Activated T-cell treated with anti-CD3 and anti-CD28 coated beads, Interleukin-2, amount 50 U/mL, for 72 hours (primary cell): ENCODE measurements at regions not wholly inside any gene's neighbourhood (a gene's known extent, or its start where the extent isn't known, plus 50 kb on each side); places are given as distances from the start of the nearest gene placed in this dataset.
"Not testable (repeated sequence)": the region's sequence is repeated elsewhere in the genome, so short reads cannot be mapped to it uniquely, and the experiment has no call there.

Experiments used
- ATAC-seq, 2 donors: fragments of 150-1000 bp; cut with Tn5 transposase; replicated peaks in 1 of 2; 2 replicates each; pipeline ENCODE4 v1.10.0; 2021; ENCODE audit warnings: moderate library complexity in 2 of 2, mild to moderate bottlenecking in 1 of 2
- DNase-seq, 2 donors: peaks; one replicate each; pipeline ENCODE4 v3.0.0; 2021 to 2022; ENCODE audit warnings: mixed read lengths in 1 of 2
- H3K27ac Mint-ChIP-seq: one replicate; pipeline ENCODE4 v1.8.0; 2022; ENCODE audit warnings: mild to moderate bottlenecking, moderate library complexity, mixed read lengths
- H3K27me3 Mint-ChIP-seq: one replicate; pipeline ENCODE4 v1.8.0; 2022; ENCODE audit warnings: low read depth, mixed read lengths
- H3K36me3 Mint-ChIP-seq, 2 donors: one replicate each; pipeline ENCODE4 v1.8.0; 2022; ENCODE audit warnings: mixed read lengths in 2 of 2, mild to moderate bottlenecking in 1 of 2; ENCODE audit not compliant: insufficient read depth in 2 of 2
- H3K4me1 Mint-ChIP-seq: one replicate; pipeline ENCODE4 v1.8.0; 2022; ENCODE audit warnings: low read depth, mixed read lengths
- H3K4me3 Mint-ChIP-seq, 2 donors: one replicate each; pipeline ENCODE4 v1.8.0; 2022; ENCODE audit warnings: mild to moderate bottlenecking in 2 of 2, mixed read lengths in 2 of 2, moderate library complexity in 2 of 2
- H3K9me3 Mint-ChIP-seq, 2 donors: one replicate each; pipeline ENCODE4 v1.8.0; 2022; ENCODE audit warnings: mixed read lengths in 2 of 2

DNA sequence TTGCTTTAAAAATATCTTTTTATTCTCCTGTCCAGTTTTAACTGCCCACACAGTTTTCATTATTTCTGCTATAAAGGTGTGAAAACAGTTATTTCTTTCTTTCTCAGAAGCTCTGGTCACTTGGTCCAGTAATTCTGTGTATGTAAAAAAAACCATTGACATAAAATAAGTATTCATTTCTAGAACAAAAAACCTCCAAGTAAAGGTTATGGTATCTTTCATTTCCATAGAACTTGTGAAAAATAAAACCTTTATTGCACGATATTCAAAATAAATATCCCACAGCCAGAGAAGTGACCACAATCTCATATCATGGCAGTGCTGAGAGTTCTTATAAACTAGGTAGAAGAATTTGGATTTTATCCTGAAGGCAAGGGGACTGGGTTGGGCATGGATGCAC, 96.9 kb upstream of the TNFSF4 start:
- Mint-ChIP-seq H3K27ac (no peak overlapping the region), H3K36me3 (peaks cover 2 to 5% of the 10 kb centered on the region in 2 donors), H3K27me3 (peaks cover 40% of the 10 kb centered on the region), H3K4me3 (no peak overlapping the region), H3K4me1 (peaks cover 18% of the 10 kb centered on the region), H3K9me3 (no peaks in the 10 kb centered on the region)
- DNase-seq (no peak), ATAC-seq (no peak)

- Mint-ChIP-seq H3K9me3 (no peaks in the 10 kb centered on the region), H3K4me1 (peaks cover 11% of the 10 kb centered on the region), H3K36me3 (peaks cover 2 to 7% of the 10 kb centered on the region in 2 donors), H3K27ac (no peak overlapping the region), H3K4me3 (no peak overlapping the region), H3K27me3 (peaks cover 33% of the 10 kb centered on the region)
- no peak for ATAC-seq
- DNase-seq: no peak
Measured at GRCh38 chr1:173304529-173305227, 97.5 kb upstream of the TNFSF4 start.

GRCh38 chr1:173307845-173308244, 100.7 kb upstream of the TNFSF4 start:
- Mint-ChIP-seq H3K4me1 (no peaks in the 10 kb centered on the region), H3K27ac (no peak overlapping the region), H3K9me3 (peaks cover 1 to 2% of the 10 kb centered on the region in 2 donors), H3K27me3 (peaks cover 11% of the 10 kb centered on the region), H3K4me3 (no peak overlapping the region), H3K36me3 (peaks cover 4 to 11% of the 10 kb centered on the region in 2 donors)
- DNase-seq: no peak
- ATAC-seq: no peak

DNA sequence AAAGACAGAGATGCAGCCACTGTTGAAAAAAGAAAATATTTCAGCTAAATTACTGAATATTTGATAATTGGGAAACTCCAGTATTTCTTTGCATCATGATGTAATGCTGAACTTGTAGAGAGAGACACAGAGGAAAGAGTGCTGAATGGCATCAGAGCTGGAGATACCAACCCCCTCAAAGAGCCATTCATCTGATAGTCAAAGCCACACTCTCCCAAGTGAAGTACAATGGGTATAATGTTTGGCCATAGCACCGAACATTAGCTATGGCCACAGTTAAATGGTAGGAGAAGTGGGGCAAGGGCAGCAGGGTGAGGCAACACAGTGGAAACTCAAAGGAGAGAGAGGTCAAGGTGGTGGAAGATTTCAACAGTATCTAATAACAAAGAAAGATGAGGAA, 107.5 kb upstream of the TNFSF4 start:
- Mint-ChIP-seq H3K9me3 (peaks cover 1 to 2% of the 10 kb centered on the region in 2 donors), H3K4me3 (no peak overlapping the region), H3K36me3 (peaks cover 4% of the 10 kb centered on the region in 2 donors), H3K27me3 (no peaks in the 10 kb centered on the region), H3K27ac (no peak overlapping the region), H3K4me1 (peaks cover 5% of the 10 kb centered on the region)
- DNase-seq: no peak
- no peak for ATAC-seq

- H3K4me1 Mint-ChIP-seq: peaks cover 5% of the 10 kb centered on the region
- H3K9me3 Mint-ChIP-seq: peaks cover 1 to 2% of the 10 kb centered on the region in 2 donors
- ATAC-seq (no peak), DNase-seq (no peak)
- no peak overlapping the region for H3K27ac Mint-ChIP-seq
- H3K27me3 Mint-ChIP-seq: no peaks in the 10 kb centered on the region
- no peak overlapping the region for H3K4me3 Mint-ChIP-seq
- peaks cover 0 to 1% of the 10 kb centered on the region in 2 donors for H3K36me3 Mint-ChIP-seq
Measured at GRCh38 chr1:173315296-173315695, 108.2 kb upstream of the TNFSF4 start.

DNA sequence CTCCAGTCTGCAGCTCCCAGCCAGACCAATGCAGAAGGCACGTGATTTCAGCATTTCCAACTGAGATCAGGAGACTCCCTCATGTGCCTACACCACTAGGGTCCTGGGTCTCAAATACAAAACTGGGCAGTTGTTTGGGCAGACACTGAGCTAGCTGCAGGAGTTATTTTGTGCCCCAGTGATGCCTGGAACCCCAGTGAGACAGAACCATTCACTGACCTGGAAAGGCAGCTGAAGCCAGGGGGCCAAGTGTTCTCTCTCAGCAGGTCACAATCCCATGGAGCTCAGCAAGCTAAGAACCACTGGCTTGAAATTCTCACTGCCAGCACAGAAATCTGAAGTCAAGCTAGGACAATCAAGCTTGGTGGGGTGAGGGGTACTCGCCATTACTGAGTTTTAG, 111.7 kb upstream of the TNFSF4 start:
- DNase-seq (no peak), ATAC-seq (no peak)
- Mint-ChIP-seq H3K27me3 (no peaks in the 10 kb centered on the region), H3K36me3 (peaks cover 10 to 12% of the 10 kb centered on the region in 2 donors), H3K4me1 (peaks cover 5% of the 10 kb centered on the region), H3K27ac (no peak overlapping the region), H3K4me3 (no peak overlapping the region), H3K9me3 (peaks cover 2 to 5% of the 10 kb centered on the region in 2 donors)

DNA sequence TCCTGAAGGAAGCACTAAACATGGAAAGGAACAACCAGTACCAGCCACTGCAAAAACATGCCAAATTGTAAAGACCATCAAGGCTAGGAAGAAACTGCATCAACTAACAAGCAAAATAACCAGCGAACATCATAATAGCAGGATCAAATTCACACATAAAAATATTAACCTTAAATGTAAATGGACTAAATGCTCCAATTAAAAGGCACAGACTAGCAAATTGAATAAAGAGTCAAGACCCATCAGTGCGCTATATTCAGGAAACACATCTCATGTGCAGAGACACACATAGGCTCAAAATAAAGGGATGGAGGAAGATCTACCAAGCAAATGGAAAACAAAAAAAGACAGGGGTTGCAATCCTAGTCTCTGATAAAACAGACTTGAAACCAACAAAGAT, 117.2 kb upstream of the TNFSF4 start:
- not testable (repeated sequence) for H3K4me1 Mint-ChIP-seq, H3K4me3 Mint-ChIP-seq, H3K9me3 Mint-ChIP-seq, DNase-seq, H3K27me3 Mint-ChIP-seq, ATAC-seq, H3K27ac Mint-ChIP-seq
- H3K36me3 Mint-ChIP-seq: peaks cover 15 to 16% of the 10 kb centered on the region in 2 donors

DNA sequence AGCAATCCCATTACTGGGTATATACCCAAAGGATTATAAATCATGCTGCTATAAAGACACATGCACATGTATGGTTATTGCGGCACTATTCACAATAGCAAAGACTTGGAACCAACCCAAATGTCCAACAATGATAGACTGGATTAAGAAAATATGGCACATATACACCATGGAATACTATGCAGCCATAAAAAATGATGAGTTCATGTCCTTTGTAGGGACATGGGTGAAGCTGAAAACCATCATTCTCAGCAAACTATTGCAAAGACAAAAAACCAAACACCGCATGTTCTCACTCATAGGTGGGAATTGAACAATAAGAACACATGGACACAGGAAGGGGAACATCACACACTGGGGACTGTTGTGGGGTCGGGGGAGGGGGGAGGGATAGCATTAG, 120.9 kb upstream of the TNFSF4 start:
- DNase-seq, H3K9me3 Mint-ChIP-seq, H3K27me3 Mint-ChIP-seq, H3K27ac Mint-ChIP-seq, ATAC-seq, H3K4me3 Mint-ChIP-seq: not testable (repeated sequence)
- Mint-ChIP-seq H3K36me3 (peaks cover 9 to 10% of the 10 kb centered on the region in 2 donors), H3K4me1 (peaks cover 16% of the 10 kb centered on the region)

DNA sequence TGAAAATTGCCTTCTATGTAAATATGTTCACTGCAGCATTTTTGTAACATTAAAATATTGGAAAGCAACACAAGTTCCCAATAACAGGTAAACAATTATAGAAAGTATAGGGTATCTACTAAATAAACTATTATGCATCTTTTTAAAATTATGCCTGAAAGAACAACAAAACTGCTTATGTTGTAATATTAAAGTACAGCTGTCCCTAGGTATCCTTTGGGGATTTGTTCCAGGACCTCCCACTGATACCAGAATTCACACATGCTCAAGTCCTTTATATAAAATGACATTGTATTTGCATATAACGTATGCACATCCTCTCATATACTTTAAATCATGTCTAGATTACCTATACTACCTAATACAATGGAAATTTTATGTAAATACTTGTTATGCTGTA, 121.8 kb upstream of the TNFSF4 start:
- no peak for ATAC-seq
- Mint-ChIP-seq H3K36me3 (peaks cover 3 to 4% of the 10 kb centered on the region in 2 donors), H3K27ac (no peak overlapping the region), H3K9me3 (peaks cover 3% of the 10 kb centered on the region in 2 donors), H3K4me3 (no peak overlapping the region), H3K27me3 (no peaks in the 10 kb centered on the region), H3K4me1 (peaks cover 23% of the 10 kb centered on the region)
- no peak for DNase-seq

- no peaks in the 10 kb centered on the region for H3K27me3 Mint-ChIP-seq
- H3K9me3 Mint-ChIP-seq: peaks cover 0 to 2% of the 10 kb centered on the region in 2 donors
- no peak overlapping the region for H3K27ac Mint-ChIP-seq
- ATAC-seq (no peak), DNase-seq (no peak)
- H3K36me3 Mint-ChIP-seq: peaks cover 2% of the 10 kb centered on the region in 2 donors
- H3K4me1 Mint-ChIP-seq: peaks cover 23% of the 10 kb centered on the region
- H3K4me3 Mint-ChIP-seq: no peak overlapping the region
Measured at GRCh38 chr1:173329726-173330125, 122.6 kb upstream of the TNFSF4 start.

DNA sequence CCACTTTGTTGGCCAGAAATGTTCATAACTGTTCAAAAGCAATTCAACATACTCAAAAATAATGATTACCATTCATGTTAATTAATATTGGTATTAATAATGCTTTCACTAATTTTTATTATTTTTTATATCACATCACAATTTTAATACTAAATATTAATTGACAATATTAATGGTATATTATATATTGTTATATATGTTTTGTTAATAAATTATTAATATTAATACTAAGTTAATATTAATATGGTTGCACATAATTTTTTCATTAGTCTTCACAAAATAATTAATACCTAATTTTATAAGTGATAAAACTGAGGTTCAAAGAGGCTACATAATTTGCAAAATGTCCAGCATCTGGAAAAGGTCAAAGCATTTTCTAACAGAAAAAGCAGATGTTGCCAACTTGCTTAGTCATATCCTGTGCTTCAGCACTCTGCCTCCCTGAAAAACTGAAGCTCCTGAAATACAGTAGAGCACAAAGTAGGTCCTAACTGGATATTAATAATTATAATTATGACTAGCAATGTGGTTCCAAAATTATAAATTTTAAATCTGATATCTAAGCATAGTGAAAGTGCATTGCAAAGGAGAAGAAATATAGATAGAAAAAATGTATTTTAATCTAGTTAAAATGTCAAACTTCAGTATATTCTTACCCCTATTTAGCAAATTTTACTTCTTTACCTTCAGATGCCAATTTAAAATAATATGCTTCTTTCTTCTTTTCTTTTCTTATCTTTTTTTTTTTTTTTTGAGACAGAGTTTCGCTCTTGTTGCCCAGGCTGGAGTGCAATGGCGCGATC, 123.2 kb upstream of the TNFSF4 start:
- H3K9me3 Mint-ChIP-seq: no peaks in the 10 kb centered on the region
- H3K36me3 Mint-ChIP-seq: no peaks in the 10 kb centered on the region
- ATAC-seq (no peak), DNase-seq (no peak)
- H3K27me3 Mint-ChIP-seq: no peaks in the 10 kb centered on the region
- no peak overlapping the region for H3K27ac Mint-ChIP-seq
- peak overlapping the region; percentile 53 to 80 for H3K4me3 Mint-ChIP-seq
- H3K4me1 Mint-ChIP-seq: peaks cover 23% of the 10 kb centered on the region

DNA sequence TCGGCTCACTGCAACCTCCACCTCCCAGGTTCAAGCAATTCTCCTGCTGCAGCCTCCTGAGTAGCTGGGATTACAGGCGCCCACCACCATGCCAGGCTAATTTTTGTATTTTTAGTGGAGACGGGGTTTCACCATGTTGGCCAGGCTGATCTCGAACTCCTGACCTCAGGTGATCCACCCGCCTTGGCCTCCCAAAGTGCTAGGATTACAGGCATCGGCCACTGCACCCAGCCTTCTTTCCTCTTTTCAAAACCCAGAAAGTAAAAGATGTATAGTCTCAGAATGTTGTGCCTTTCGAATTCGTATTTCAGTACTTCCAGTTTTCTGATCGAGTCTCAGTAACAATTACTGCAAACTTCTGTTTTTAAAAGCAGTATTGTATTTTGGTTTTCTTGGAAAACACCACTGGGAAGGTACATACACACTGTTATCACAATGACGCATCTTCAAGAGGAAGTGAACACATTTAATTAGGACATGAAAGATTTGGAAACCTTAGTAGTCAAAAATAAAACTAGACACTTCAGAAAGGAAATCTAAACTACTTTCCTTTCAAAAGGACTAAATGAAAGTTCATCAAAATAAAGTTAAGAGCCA, 123.9 kb upstream of the TNFSF4 start:
- H3K9me3 Mint-ChIP-seq, DNase-seq, H3K27me3 Mint-ChIP-seq, H3K36me3 Mint-ChIP-seq: not testable (repeated sequence)
- ATAC-seq: peak in 1 of 2 donors; percentile 56
- Mint-ChIP-seq H3K4me3 (peak overlapping the region; percentile 53 to 80), H3K4me1 (peaks cover 23% of the 10 kb centered on the region), H3K27ac (peak overlapping the region; percentile 4)

DNA sequence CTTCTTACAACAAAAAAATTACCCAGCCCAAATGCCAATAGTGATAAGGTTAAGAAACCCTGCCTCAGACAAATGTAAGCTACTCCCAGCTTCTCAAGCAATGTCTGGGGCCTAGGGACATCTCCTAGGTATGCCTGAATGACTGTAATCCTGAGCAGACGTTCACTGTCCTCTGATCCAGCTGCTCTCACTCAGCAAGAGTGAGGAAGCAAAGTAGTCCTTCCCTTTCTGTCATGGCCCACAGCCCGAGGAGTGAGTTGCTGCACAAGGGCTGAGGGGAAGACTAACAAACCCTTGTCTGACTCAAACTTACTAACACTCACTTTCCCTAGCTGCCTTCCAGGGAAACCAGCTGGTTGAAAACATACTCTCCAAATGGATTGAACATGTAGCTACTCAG, 124.9 kb upstream of the TNFSF4 start:
- Mint-ChIP-seq H3K27me3 (no peaks in the 10 kb centered on the region), H3K9me3 (no peaks in the 10 kb centered on the region), H3K27ac (no peak overlapping the region), H3K36me3 (no peaks in the 10 kb centered on the region), H3K4me1 (peaks cover 23% of the 10 kb centered on the region), H3K4me3 (no peak overlapping the region)
- ATAC-seq (no peak), DNase-seq (no peak)
